HG02678 (cell line): ENCODE measurements at regions not wholly inside any gene's neighbourhood (a gene's known extent, or its start where the extent isn't known, plus 50 kb on each side); places are given as distances from the start of the nearest gene placed in this dataset.

ENCODE experiments used
- ATAC-seq: cut with Tn5 transposase; IDR thresholded peaks from one replicate; pipeline ENCODE4 v1.9.1; 2021; ENCODE audit warnings: mild to moderate bottlenecking, moderate library complexity; ENCODE audit not compliant: unreplicated experiment

- ATAC-seq: no peak
Measured at GRCh38 chr3:40847551-40847992, 322.8 kb downstream of the ZNF621 start.

- no peak for ATAC-seq
Measured at GRCh38 chr3:40848421-40848820, 323.7 kb downstream of the ZNF621 start.

- no peak for ATAC-seq
Measured at GRCh38 chr3:40850861-40851260, 326.1 kb downstream of the ZNF621 start.

GRCh38 chr3:40851836-40852235 is 327.1 kb downstream of the ZNF621 start:
- ATAC-seq: no peak

GRCh38 chr3:40852712-40853111 is 328.0 kb downstream of the ZNF621 start:
- no peak for ATAC-seq

- no peak for ATAC-seq
Measured at GRCh38 chr3:40853474-40853873, 328.7 kb downstream of the ZNF621 start.

- ATAC-seq: no peak
Measured at GRCh38 chr3:40855871-40856270, 331.1 kb downstream of the ZNF621 start.

GRCh38 chr3:40858364-40859115 is 333.8 kb downstream of the ZNF621 start:
- no peak for ATAC-seq

- ATAC-seq: no peak
Measured at GRCh38 chr3:40862946-40863345, 336.4 kb upstream of the CTNNB1 start.

GRCh38 chr3:40864146-40864782 is 335.0 kb upstream of the CTNNB1 start:
- ATAC-seq: no peak

GRCh38 chr3:40864915-40865314 is 334.4 kb upstream of the CTNNB1 start:
- ATAC-seq: no peak

GRCh38 chr3:40867797-40868196 is 331.5 kb upstream of the CTNNB1 start:
- no peak for ATAC-seq

- no peak for ATAC-seq
Measured at GRCh38 chr3:40869013-40869412, 330.3 kb upstream of the CTNNB1 start.

- no peak for ATAC-seq
Measured at GRCh38 chr3:40869939-40870338, 329.4 kb upstream of the CTNNB1 start.

- ATAC-seq: no peak
Measured at GRCh38 chr3:40871394-40871793, 327.9 kb upstream of the CTNNB1 start.

- no peak for ATAC-seq
Measured at GRCh38 chr3:40872258-40872920, 326.9 kb upstream of the CTNNB1 start.

- no peak for ATAC-seq
Measured at GRCh38 chr3:40873476-40873875, 325.8 kb upstream of the CTNNB1 start.

GRCh38 chr3:40873934-40874699 is 325.2 kb upstream of the CTNNB1 start:
- no peak for ATAC-seq

- no peak for ATAC-seq
Measured at GRCh38 chr3:40875581-40875980, 323.7 kb upstream of the CTNNB1 start.

GRCh38 chr3:40876009-40876408 is 323.3 kb upstream of the CTNNB1 start:
- ATAC-seq: no peak

GRCh38 chr3:40876496-40876895 is 322.8 kb upstream of the CTNNB1 start:
- ATAC-seq: no peak
